G401 (cell line): ENCODE measurements at regions not wholly inside any gene's neighbourhood (a gene's known extent, or its start where the extent isn't known, plus 50 kb on each side); places are given as distances from the start of the nearest gene placed in this dataset.
"Not testable (repeated sequence)": the region's sequence is repeated elsewhere in the genome, so short reads cannot be mapped to it uniquely, and the experiment has no call there.

Experiments
- DNase-seq: peaks from one replicate; pipeline ENCODE4 v3.0.0-alpha.2; 2015; ENCODE audit warnings: low spot score
- in situ Hi-C: cut with HindIII; loops from 2 replicates; pipeline ENCODE4 v1.10.0; 2016; ENCODE audit warnings: low sequenced_read_pairs, mixed read lengths

DNA sequence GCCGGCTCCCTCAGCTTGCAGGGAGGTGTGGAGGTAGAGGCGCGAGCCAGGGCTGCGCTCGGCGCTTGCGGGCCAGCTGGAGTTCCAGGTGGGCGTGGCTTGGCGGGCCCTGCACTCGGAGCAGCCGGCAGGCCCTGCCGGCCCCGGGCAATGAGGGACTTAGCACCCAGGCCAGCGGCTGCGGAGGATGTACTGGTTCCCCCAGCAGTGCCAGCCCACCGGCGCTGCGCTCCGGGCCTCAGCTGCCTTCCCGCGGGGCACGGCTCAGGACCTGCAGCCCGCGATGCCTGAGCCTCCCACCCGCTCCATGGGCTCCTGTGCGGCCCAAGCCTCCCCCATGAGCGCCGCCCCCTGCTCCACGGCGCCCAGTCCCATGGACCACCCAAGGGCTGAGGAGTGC, 1293.6 kb upstream of the NXPH2 start:
- DNase-seq, in situ Hi-C loops: not testable (repeated sequence)

GRCh38 chr2:140067661-140068060, 1287.5 kb upstream of the NXPH2 start:
- in situ Hi-C loops: no loop called here

GRCh38 chr2:140064243-140064642, 1284.1 kb upstream of the NXPH2 start:
- no peak for DNase-seq
- in situ Hi-C loops: no loop called here

More at GRCh38 chr2:140067661-140068060, 1287.5 kb upstream of the NXPH2 start:
- DNase-seq: no peak

DNA sequence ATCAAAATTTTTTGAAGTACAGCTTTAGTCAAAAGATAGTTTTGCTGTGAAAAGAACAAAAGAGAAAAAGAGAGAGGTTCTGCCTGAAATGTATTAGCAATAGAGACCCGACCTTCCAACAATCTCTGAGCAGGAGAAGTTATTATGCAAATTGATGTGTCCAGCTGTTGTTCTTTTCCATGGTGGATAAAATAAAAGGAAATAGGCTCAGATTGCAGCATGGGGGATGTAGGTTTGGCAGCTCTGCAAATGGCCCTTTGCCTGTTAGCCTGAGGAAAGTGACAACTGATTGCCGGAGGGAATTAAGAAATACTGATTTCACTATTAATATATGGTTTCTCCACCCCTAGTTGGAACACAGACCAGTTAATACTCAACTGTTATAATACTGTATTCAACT, 1283.2 kb upstream of the NXPH2 start:
- DNase-seq: no peak
- in situ Hi-C loops: no loop called here

GRCh38 chr2:140061240-140061639, 1281.0 kb upstream of the NXPH2 start:
- in situ Hi-C loops: no loop called here

GRCh38 chr2:140057928-140058327, 1277.7 kb upstream of the NXPH2 start:
- no peak for DNase-seq
- in situ Hi-C loops: no loop called here

More at GRCh38 chr2:140061240-140061639, 1281.0 kb upstream of the NXPH2 start:
- DNase-seq: no peak

GRCh38 chr2:140041811-140042210, 1261.6 kb upstream of the NXPH2 start:
- DNase-seq: no peak
- in situ Hi-C loops: no loop called here

DNA sequence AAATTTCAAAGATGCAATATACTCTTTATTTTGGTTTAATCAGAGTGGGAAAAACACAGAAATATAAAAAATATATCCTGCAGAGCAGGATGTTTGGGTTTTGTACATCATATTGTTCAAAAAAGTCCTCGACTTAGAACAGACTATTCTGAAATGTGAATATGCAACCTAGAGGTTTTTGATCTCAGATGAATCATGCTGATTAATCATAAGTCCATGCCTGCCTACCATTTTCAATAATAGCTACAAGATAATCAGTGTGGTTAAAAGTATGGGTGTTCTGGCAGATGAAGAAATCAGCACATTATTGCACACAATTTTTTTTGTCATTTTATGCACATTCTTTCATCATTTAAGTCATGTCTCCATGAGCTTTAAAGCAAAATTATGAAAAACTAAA, 1261.0 kb upstream of the NXPH2 start:
- in situ Hi-C loops: no loop called here

DNA sequence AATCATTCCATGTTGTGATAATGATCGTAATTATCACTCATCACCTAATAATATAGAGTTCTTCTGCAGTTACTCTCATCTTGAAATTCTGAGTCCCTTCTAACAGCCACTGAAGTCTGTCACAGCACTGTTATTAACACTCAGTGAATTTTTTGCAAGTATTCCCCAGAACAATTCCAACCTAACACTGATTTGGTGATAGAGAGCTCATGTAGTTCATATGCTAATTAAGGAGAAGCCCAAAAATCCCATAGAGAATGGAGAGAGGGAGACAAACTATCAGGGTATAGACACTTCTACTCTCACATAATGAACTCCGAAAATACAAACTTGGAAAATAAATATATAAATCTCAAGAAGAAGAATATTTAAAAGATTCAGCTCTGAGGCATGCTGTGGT, 1253.4 kb upstream of the NXPH2 start:
- DNase-seq: no peak
- in situ Hi-C loops: no loop called here

More for the DNA sequence above, 1261.0 kb upstream of the NXPH2 start:
- DNase-seq: no peak

DNA sequence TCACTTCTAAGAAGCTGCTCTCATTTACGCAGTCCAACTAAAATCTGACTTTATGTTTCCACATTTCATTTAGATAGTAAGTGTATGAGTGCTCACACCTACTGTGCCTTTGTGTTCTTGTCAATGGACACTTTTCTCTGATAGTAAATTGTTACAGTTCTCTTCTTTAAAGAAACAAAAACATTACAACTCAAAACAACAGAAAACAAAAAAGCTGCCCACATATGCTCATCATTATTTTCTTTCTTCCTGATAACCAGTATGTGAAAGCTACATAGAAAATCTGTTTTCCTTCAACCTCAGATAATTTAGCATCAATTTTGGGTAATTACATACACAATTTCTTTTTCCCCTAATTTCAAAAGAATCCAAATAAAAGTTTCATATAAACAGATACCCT, 1247.8 kb upstream of the NXPH2 start:
- DNase-seq: no peak
- in situ Hi-C loops: no loop called here

GRCh38 chr2:140027320-140027719, 1247.1 kb upstream of the NXPH2 start:
- DNase-seq: no peak
- in situ Hi-C loops: no loop called here

GRCh38 chr2:140023291-140023690, 1243.1 kb upstream of the NXPH2 start:
- in situ Hi-C loops: no loop called here
- no peak for DNase-seq

- in situ Hi-C loops: no loop called here
- no peak for DNase-seq
Measured at GRCh38 chr2:140018541-140018940, 1238.4 kb upstream of the NXPH2 start.

DNA sequence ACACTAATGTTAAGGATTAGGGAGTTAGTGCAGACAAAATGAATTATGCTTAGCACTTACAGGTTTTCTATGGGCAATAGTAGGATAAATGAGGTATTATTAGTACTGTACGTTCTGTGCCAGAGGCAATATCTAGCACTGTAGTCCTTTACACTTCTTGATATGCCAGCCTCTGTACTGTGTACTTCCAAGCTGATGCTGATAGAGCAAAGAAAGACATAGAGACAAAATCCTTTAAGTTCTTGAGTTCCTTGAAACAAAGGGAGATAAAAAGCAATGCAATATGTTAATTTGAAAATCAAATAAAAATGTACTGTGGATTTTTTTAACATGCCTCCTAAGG, 1234.0 kb upstream of the NXPH2 start:
- in situ Hi-C loops: no loop called here
- no peak for DNase-seq

DNA sequence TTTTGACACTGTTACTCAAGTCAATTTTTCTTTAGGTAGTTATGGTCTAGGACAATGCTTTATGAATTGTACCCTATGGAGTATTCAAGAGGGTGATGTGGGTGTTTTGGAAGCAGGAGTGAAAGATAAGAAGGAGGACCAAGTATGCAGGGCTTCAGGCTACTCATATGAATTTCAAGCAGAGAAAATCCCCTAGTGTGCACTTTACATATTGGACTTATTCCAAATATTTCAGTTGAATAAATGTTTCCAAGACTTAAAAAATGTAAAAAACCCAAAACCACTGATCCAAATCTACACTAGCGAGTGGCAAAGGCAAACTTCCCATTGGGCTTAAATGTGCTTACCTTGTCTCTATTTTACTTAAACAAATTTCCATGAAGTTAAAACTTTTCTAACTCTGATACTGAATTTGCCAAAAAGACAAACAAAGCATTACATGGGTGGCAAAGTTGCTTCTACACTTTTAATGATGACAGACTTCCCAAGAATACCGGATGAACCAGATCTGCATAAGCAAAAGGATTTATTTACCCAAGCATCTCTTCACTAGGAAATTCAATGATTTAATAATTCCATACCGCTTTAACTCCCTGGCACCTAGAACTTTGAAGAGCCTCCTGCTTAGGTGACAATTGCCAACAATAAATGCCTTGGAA, 1233.5 kb upstream of the NXPH2 start:
- in situ Hi-C loops: no loop called here
- DNase-seq: no peak

DNA sequence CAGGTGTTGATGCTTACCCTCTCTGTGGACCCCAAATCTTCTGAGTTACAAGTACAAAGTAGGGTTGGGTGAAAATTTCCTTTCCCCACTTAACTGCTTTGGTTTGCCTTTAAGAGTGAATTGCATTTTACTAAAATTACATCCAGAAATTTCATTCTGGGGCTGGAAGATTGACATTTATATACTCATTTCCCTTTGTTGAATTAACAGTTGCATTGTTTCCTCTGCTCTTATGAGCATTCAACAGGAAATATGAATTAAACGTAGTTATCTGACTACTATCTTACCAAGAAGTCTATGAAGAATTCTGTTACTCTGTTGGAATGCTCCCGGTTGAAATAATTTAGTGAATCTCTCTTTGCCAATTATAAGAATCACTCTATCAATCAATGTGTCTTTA, 1231.1 kb upstream of the NXPH2 start:
- no peak for DNase-seq
- in situ Hi-C loops: no loop called here

GRCh38 chr2:140002110-140002509, 1221.9 kb upstream of the NXPH2 start:
- in situ Hi-C loops: no loop called here
- no peak for DNase-seq

DNA sequence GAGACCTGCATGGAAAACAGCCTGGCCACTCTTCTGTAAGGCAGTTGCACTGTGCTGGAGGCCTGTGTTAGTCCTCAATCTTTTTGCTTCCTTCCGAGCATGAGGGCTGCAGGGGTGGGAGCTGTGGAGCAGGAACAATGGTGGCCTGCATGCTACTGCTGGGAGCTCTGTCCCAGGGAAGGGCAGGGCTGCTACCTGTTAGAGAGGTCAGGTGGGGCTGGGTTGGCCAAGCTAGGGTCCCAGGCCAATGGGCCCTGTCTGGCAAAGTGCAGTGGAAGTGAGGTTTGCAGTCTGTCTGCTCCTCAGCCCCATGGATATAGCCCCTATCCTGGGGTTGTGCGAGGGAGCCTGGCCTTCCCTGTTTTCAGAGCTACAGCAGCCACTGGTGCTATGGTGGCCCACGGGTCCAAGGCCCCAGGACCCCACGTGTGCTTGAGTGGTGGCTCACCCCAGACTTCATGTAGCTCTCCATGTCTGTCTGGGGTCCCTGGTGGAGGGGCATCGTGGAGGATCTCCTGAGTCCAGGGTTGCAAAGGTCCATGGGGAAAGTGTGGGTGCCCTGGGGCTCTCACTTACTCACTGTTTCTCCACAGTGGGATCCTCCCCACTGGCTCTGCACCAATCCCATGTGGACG, 1212.6 kb upstream of the NXPH2 start:
- in situ Hi-C loops: no loop called here
- DNase-seq: no peak

GRCh38 chr2:139992078-139992477, 1211.9 kb upstream of the NXPH2 start:
- no peak for DNase-seq
- in situ Hi-C loops: no loop called here

DNA sequence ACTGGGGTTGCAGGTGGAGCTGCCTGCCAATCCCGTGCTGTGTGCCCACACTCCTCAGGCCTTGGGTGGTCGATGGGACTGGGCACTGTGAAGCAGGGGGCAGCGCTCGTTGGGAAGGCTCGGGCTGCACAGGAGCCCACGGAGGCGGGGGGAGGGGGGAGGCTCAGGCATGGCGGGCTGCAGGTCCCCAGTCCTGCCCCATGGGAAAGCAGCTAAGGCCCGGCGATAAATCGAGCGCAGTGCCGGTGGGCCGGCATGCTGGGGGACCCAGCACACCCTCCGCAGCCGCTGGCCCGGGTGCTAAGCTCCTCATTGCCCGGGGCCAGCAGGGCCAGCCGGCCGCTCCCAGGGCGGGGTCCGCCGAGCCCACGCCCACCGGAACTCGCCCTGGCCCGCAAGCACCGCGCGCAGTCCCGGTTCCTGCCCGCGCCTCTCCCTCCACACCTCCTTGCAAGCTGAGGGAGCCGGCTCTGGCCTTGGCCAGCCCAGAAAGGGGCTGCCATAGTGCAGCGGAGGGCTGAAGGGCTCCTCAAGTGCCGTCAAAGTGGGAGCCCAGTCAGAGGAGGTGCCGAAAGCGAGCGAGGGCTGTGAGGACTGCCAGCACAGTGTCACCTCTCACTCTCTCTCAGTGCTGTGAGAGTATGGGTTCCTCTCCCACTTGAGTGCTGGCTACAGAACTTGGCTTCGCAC, 1210.6 kb upstream of the NXPH2 start:
- in situ Hi-C loops: no loop called here
- no peak for DNase-seq

- in situ Hi-C loops: no loop called here
- DNase-seq: no peak
Measured at GRCh38 chr2:139969323-139969722, 1189.1 kb upstream of the NXPH2 start.
